AG09309 (cell line): ENCODE measurements at regions not wholly inside any gene's neighbourhood (a gene's known extent, or its start where the extent isn't known, plus 50 kb on each side); places are given as distances from the start of the nearest gene placed in this dataset.

Source experiments
- DNase-seq: peaks from one replicate; pipeline ENCODE4 v3.0.0-alpha.2; 2010; ENCODE audit warnings: low read depth
- H3K4me3 ChIP-seq: 2 replicates; pipeline ENCODE4 v1.5.1; 2011; ENCODE audit warnings: mild to moderate bottlenecking, low read depth, low read length, moderate library complexity; ENCODE audit not compliant: control insufficient read depth
- CTCF ChIP-seq: IDR thresholded peaks from 2 replicates; pipeline ENCODE4 v1.5.1; 2011; ENCODE audit warnings: mild to moderate bottlenecking, low read depth, low read length, inconsistent platforms; ENCODE audit not compliant: insufficient read depth, control insufficient read depth; ENCODE audit errors: missing control alignments

DNA sequence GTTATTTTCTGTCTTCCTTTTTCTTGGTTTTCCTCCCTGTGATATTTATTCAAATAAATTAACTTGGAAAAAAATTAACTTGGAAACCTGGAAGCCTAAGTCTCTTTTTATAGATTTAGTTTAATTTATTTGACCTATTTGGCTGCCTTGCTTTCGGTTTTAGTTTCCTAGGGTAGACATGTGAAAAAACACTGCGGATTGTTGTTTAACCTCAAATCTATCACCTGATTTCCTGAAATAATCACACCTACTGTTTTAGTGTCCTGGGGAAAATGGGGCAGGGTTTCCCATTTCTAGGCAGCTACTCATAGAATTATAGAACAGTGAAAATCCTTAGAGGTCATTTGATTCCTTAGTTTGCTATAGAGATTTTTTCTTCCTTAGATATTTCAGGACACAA lies 412.4 kb downstream of the PCDH17 start:
- DNase-seq, result no peak

GRCh38 chr13:58048670-58049069 lies 417.1 kb downstream of the PCDH17 start:
- no peak for DNase-seq
- TF ChIP-seq CTCF, result no peak
- no peak overlapping the region for H3K4me3 ChIP-seq

More for the DNA sequence above, 412.4 kb downstream of the PCDH17 start:
- TF ChIP-seq CTCF, result no peak
- no peak overlapping the region for H3K4me3 ChIP-seq

GRCh38 chr13:58051396-58051795 lies 419.9 kb downstream of the PCDH17 start:
- DNase-seq, result no peak
- TF ChIP-seq CTCF, result no peak

GRCh38 chr13:58051807-58052375 lies 420.3 kb downstream of the PCDH17 start:
- H3K4me3 ChIP-seq, result no peak overlapping the region
- TF ChIP-seq CTCF, result no peak
- no peak for DNase-seq

More at GRCh38 chr13:58051396-58051795, 419.9 kb downstream of the PCDH17 start:
- no peak overlapping the region for H3K4me3 ChIP-seq

GRCh38 chr13:58056426-58056825 lies 424.9 kb downstream of the PCDH17 start:
- TF ChIP-seq CTCF, result no peak
- no peak for DNase-seq

GRCh38 chr13:58059624-58060023 lies 428.1 kb downstream of the PCDH17 start:
- TF ChIP-seq CTCF, result no peak
- DNase-seq, result no peak
- no peak overlapping the region for H3K4me3 ChIP-seq

More at GRCh38 chr13:58056426-58056825, 424.9 kb downstream of the PCDH17 start:
- H3K4me3 ChIP-seq, result no peak overlapping the region

GRCh38 chr13:58080806-58081205 lies 449.3 kb downstream of the PCDH17 start:
- H3K4me3 ChIP-seq, result no peak overlapping the region
- TF ChIP-seq CTCF, result no peak
- DNase-seq, result no peak
